PFSK-1 (cell line): ENCODE measurements at regions not wholly inside any gene's neighbourhood (a gene's known extent, or its start where the extent isn't known, plus 50 kb on each side); places are given as distances from the start of the nearest gene placed in this dataset.

Experiments
- POLR2AphosphoS5 ChIP-seq: IDR thresholded peaks from 2 replicates; pipeline ENCODE4 v1.6.1; 2012; ENCODE audit warnings: low read depth, mild to moderate bottlenecking, control low read depth, low read length, moderate library complexity
- REST ChIP-seq, 2 experiments: IDR thresholded peaks; 2 replicates each; pipeline versions ENCODE4 v1.6.1 to v1.8.0; 2011 to 2012; ENCODE audit warnings: low read depth in 2 of 2, low read length in 2 of 2, control low read depth in 1 of 2, inconsistent platforms in 1 of 2, mild to moderate bottlenecking in 1 of 2, moderate library complexity in 1 of 2; ENCODE audit not compliant: insufficient read depth in 1 of 2
- SIN3A ChIP-seq: IDR thresholded peaks from 2 replicates; pipeline ENCODE4 v1.6.1; 2012; ENCODE audit warnings: mild to moderate bottlenecking, low read length, moderate library complexity, borderline replicate concordance; ENCODE audit not compliant: insufficient read depth
- TAF1 ChIP-seq: IDR thresholded peaks from 2 replicates; pipeline ENCODE4 v1.6.1; 2012; ENCODE audit warnings: low read length, control low read depth, borderline replicate concordance; ENCODE audit not compliant: insufficient read depth

- TF ChIP-seq TAF1 (no peak), POLR2AphosphoS5 (no peak), REST (IDR thresholded peaks at IDR 0.05; ENCODE audit: insufficient read depth in 1 of 2, low read depth in 2 of 2, low read length in 2 of 2) (no peak), SIN3A (no peak)
Measured at GRCh38 chrX:55151199-55151598, 62.4 kb downstream of the PAGE2 start.
